Body of pancreas (tissue), 4 donors: ENCODE measurements at regions not wholly inside any gene's neighbourhood (a gene's known extent, or its start where the extent isn't known, plus 50 kb on each side); places are given as distances from the start of the nearest gene placed in this dataset.

Experiments
- POLR2A ChIP-seq, 3 donors: fragments of 450-650 bp; IDR thresholded peaks; one replicate each; pipeline ENCODE4 v1.6.1; 2016; ENCODE audit warnings: antibody characterized with exemption in 3 of 3, mild to moderate bottlenecking in 2 of 3
- TF ChIP-seq, protein P1 (sequence below), 7 experiments: fragments of 450-650 bp in 4 of 7; fragments of 200-600 bp in 3 of 7; sonication (generic) in 3 of 7; IDR thresholded peaks; one replicate each; pipeline ENCODE4 v1.5.1; 2016 to 2019; ENCODE audit warnings: antibody characterized with exemption in 7 of 7

- TF ChIP-seq, protein P1, sequence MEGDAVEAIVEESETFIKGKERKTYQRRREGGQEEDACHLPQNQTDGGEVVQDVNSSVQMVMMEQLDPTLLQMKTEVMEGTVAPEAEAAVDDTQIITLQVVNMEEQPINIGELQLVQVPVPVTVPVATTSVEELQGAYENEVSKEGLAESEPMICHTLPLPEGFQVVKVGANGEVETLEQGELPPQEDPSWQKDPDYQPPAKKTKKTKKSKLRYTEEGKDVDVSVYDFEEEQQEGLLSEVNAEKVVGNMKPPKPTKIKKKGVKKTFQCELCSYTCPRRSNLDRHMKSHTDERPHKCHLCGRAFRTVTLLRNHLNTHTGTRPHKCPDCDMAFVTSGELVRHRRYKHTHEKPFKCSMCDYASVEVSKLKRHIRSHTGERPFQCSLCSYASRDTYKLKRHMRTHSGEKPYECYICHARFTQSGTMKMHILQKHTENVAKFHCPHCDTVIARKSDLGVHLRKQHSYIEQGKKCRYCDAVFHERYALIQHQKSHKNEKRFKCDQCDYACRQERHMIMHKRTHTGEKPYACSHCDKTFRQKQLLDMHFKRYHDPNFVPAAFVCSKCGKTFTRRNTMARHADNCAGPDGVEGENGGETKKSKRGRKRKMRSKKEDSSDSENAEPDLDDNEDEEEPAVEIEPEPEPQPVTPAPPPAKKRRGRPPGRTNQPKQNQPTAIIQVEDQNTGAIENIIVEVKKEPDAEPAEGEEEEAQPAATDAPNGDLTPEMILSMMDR (IDR thresholded peaks at IDR 0.05) = no peak
- no peak for TF ChIP-seq POLR2A (IDR thresholded peaks at IDR 0.05)
These were observed 1985.9 kb downstream of the EFNA5 start for GRCh38 chr5:105684799-105685198.
